ENCODE measurements at regions not wholly inside any gene's neighbourhood (a gene's known extent, or its start where the extent isn't known, plus 50 kb on each side); places are given as distances from the start of the nearest gene placed in this dataset.

GRCh38 chr7:13061115-13061514 lies 373.7 kb downstream of the ARL4A start:
- H3K9ac ChIP-seq (ENCODE audit: low read length) = no peak overlapping the region

GRCh38 chr7:13062631-13063030 lies 375.2 kb downstream of the ARL4A start:
- H2AFZ ChIP-seq (ENCODE audit: low read depth, low read length) = no peak overlapping the region
- H3K9ac ChIP-seq (ENCODE audit: low read length) = no peak overlapping the region
- no peaks in the 10 kb centered on the region for H3K36me3 ChIP-seq (replicated peaks; ENCODE audit: low read depth, low read length)
- TF ChIP-seq EZH2phosphoT487 (IDR thresholded peaks at IDR 0.05; ENCODE audit: low read depth) = no peak
- no peak for TF ChIP-seq CTCF (IDR thresholded peaks at IDR 0.05; ENCODE audit: low read depth, low read length)
- no peaks in the 10 kb centered on the region for H3K27me3 ChIP-seq (ENCODE audit: low read depth, low read length)
- H3K4me2 ChIP-seq (ENCODE audit: low read length) = no peak overlapping the region
- peaks cover 5% of the 10 kb centered on the region for H3K4me1 ChIP-seq (ENCODE audit: low read length)
- H3K9me3 ChIP-seq (ENCODE audit: insufficient read depth, low read length) = no peaks in the 10 kb centered on the region
- H3K79me2 ChIP-seq (ENCODE audit: low read length) = no peaks in the 10 kb centered on the region
- H3K4me3 ChIP-seq (ENCODE audit: low read length) = no peak overlapping the region
- H3K27ac ChIP-seq (ENCODE audit: low read length) = no peak overlapping the region
- no peaks in the 10 kb centered on the region for H4K20me1 ChIP-seq (ENCODE audit: insufficient read depth, low read length)

More at GRCh38 chr7:13061115-13061514, 373.7 kb downstream of the ARL4A start:
- no peak overlapping the region for H3K4me2 ChIP-seq (ENCODE audit: low read length)
- no peaks in the 10 kb centered on the region for H3K79me2 ChIP-seq (ENCODE audit: low read length)
- no peaks in the 10 kb centered on the region for H3K36me3 ChIP-seq (replicated peaks; ENCODE audit: low read depth, low read length)
- peaks cover 20% of the 10 kb centered on the region for H3K4me1 ChIP-seq (ENCODE audit: low read length)
- no peak overlapping the region for H2AFZ ChIP-seq (ENCODE audit: low read depth, low read length)
- H3K27me3 ChIP-seq (ENCODE audit: low read depth, low read length) = no peaks in the 10 kb centered on the region
- no peaks in the 10 kb centered on the region for H3K9me3 ChIP-seq (ENCODE audit: insufficient read depth, low read length)
- no peak for TF ChIP-seq CTCF (IDR thresholded peaks at IDR 0.05; ENCODE audit: low read depth, low read length)
- no peak for TF ChIP-seq EZH2phosphoT487 (IDR thresholded peaks at IDR 0.05; ENCODE audit: low read depth)
- no peak overlapping the region for H3K4me3 ChIP-seq (ENCODE audit: low read length)
- no peak overlapping the region for H3K27ac ChIP-seq (ENCODE audit: low read length)
- no peaks in the 10 kb centered on the region for H4K20me1 ChIP-seq (ENCODE audit: insufficient read depth, low read length)

GRCh38 chr7:13067036-13067435 lies 379.6 kb downstream of the ARL4A start:
- no peak overlapping the region for H3K4me2 ChIP-seq (ENCODE audit: low read length)
- no peaks in the 10 kb centered on the region for H3K36me3 ChIP-seq (replicated peaks; ENCODE audit: low read depth, low read length)
- no peaks in the 10 kb centered on the region for H3K27me3 ChIP-seq (ENCODE audit: low read depth, low read length)
- H3K4me1 ChIP-seq (ENCODE audit: low read length) = no peaks in the 10 kb centered on the region
- no peaks in the 10 kb centered on the region for H4K20me1 ChIP-seq (ENCODE audit: insufficient read depth, low read length)
- no peak overlapping the region for H3K9ac ChIP-seq (ENCODE audit: low read length)
- H3K79me2 ChIP-seq (ENCODE audit: low read length) = no peaks in the 10 kb centered on the region
- no peak overlapping the region for H3K27ac ChIP-seq (ENCODE audit: low read length)
- no peak overlapping the region for H3K4me3 ChIP-seq (ENCODE audit: low read length)
- H3K9me3 ChIP-seq (ENCODE audit: insufficient read depth, low read length) = no peaks in the 10 kb centered on the region
- no peak for TF ChIP-seq EZH2phosphoT487 (IDR thresholded peaks at IDR 0.05; ENCODE audit: low read depth)
- TF ChIP-seq CTCF (IDR thresholded peaks at IDR 0.05; ENCODE audit: low read depth, low read length) = no peak
- H2AFZ ChIP-seq (ENCODE audit: low read depth, low read length) = no peak overlapping the region

GRCh38 chr7:13068032-13068431 lies 380.6 kb downstream of the ARL4A start:
- Histone ChIP-seq H3K79me2 (ENCODE audit: low read length) (no peaks in the 10 kb centered on the region), H3K27ac (ENCODE audit: low read length) (no peak overlapping the region), H2AFZ (ENCODE audit: low read depth, low read length) (no peak overlapping the region), H3K4me3 (ENCODE audit: low read length) (no peak overlapping the region), H3K9ac (ENCODE audit: low read length) (no peak overlapping the region), H4K20me1 (ENCODE audit: insufficient read depth, low read length) (no peaks in the 10 kb centered on the region), H3K4me2 (ENCODE audit: low read length) (no peak overlapping the region), H3K9me3 (ENCODE audit: insufficient read depth, low read length) (no peaks in the 10 kb centered on the region), H3K4me1 (ENCODE audit: low read length) (no peaks in the 10 kb centered on the region), H3K27me3 (ENCODE audit: low read depth, low read length) (no peaks in the 10 kb centered on the region), H3K36me3 (replicated peaks; ENCODE audit: low read depth, low read length) (no peaks in the 10 kb centered on the region)
- no peak for TF ChIP-seq CTCF (IDR thresholded peaks at IDR 0.05; ENCODE audit: low read depth, low read length)
- no peak for TF ChIP-seq EZH2phosphoT487 (IDR thresholded peaks at IDR 0.05; ENCODE audit: low read depth)

Measured in OCI-LY3 (cell line).